H1 (cell line): ENCODE measurements at regions not wholly inside any gene's neighbourhood (a gene's known extent, or its start where the extent isn't known, plus 50 kb on each side); places are given as distances from the start of the nearest gene placed in this dataset.

ENCODE experiments used
- CTCF ChIA-PET: fragments of 300-600 bp; sonication (Branson Sonifier 250); formaldehyde crosslinking; loops from one replicate; lab custom pipeline; 2021; ENCODE audit not compliant: partially characterized antibody; lab: Charles Lee
- POLR2A ChIA-PET: fragments of 300-600 bp; sonication (Branson Sonifier 250); formaldehyde crosslinking; loops from one replicate; lab custom pipeline; 2021; ENCODE audit warnings: inconsistent platforms; ENCODE audit not compliant: partially characterized antibody; lab: Charles Lee
- DNase-seq, 2 experiments: peaks; one replicate each; pipeline versions ENCODE4 v3.0.0 to v3.0.0-alpha.2; 2010 to 2022; ENCODE audit warnings: low spot score in 2 of 2, low read depth in 1 of 2, mixed read lengths in 1 of 2
- FAIRE-seq: peaks from 2 replicates; lab custom pipeline; 2011; peaks lifted over from hg19 to GRCh38; lab: Jason Lieb, UNC
- H2AFZ ChIP-seq: 2 replicates; pipeline ENCODE4 v1.8.1; 2012; ENCODE audit warnings: low read length, inconsistent platforms
- H2AK5ac ChIP-seq: 2 replicates; pipeline ENCODE4 v1.6.1; 2013; ENCODE audit warnings: low read depth, low read length
- H2BK120ac ChIP-seq: replicated peaks from 2 replicates; pipeline ENCODE3; 2013; ENCODE audit warnings: low read depth, low read length, inconsistent platforms
- H2BK12ac ChIP-seq: 2 replicates; pipeline ENCODE4 v1.6.1; 2013; ENCODE audit warnings: low read depth, low read length
- H2BK15ac ChIP-seq: 2 replicates; pipeline ENCODE4 v1.6.1; 2013; ENCODE audit warnings: low read length
- H2BK20ac ChIP-seq: 2 replicates; pipeline ENCODE4 v1.6.1; 2013; ENCODE audit warnings: low read length
- H2BK5ac ChIP-seq: 2 replicates; pipeline ENCODE4 v1.6.1; 2013; ENCODE audit warnings: low read depth, low read length
- H3K14ac ChIP-seq: 2 replicates; pipeline ENCODE4 v1.6.1; 2013; ENCODE audit warnings: inconsistent platforms; ENCODE audit not compliant: insufficient read length
- H3K18ac ChIP-seq: 2 replicates; pipeline ENCODE4 v1.6.1; 2013; ENCODE audit warnings: low read length; ENCODE audit errors: extremely low read depth
- H3K23ac ChIP-seq: 2 replicates; pipeline ENCODE4 v1.6.1; 2013; ENCODE audit warnings: inconsistent platforms; ENCODE audit not compliant: insufficient read length
- H3K23me2 ChIP-seq: 2 replicates; pipeline ENCODE4 v1.6.1; 2013; ENCODE audit warnings: low read depth, low read length
- H3K27ac ChIP-seq: 2 replicates; pipeline ENCODE4 v1.6.1; 2011; ENCODE audit warnings: low read depth, low read length, inconsistent platforms
- H3K27me3 ChIP-seq, 4 experiments: replicated peaks in 1 of 4; 1 replicate in 1 of 4; 2 replicates in 3 of 4; pipeline versions ENCODE4 v1.6.1 to v1.8.1; 2011 to 2013; ENCODE audit warnings: low read length in 3 of 4, mild to moderate bottlenecking in 3 of 4, inconsistent platforms in 2 of 4, mixed read lengths in 2 of 4, moderate library complexity in 1 of 4; ENCODE audit not compliant: control insufficient read depth in 3 of 4, insufficient read depth in 3 of 4; ENCODE audit errors: extremely low read depth in 1 of 4
- H3K36me3 ChIP-seq, 4 experiments: 2 replicates each; pipeline versions ENCODE4 v1.6.1 to v1.8.1; 2011 to 2013; ENCODE audit warnings: mild to moderate bottlenecking in 4 of 4, low read length in 3 of 4, moderate library complexity in 2 of 4, control low read depth in 1 of 4, inconsistent platforms in 1 of 4; ENCODE audit not compliant: insufficient read depth in 4 of 4, control insufficient read depth in 2 of 4
- H3K4ac ChIP-seq: replicated peaks from 2 replicates; pipeline ENCODE3; 2013; ENCODE audit warnings: low read length, low read depth, mixed read lengths, inconsistent platforms; ENCODE audit not compliant: insufficient read length
- H3K4me1 ChIP-seq, 4 experiments: replicated peaks in 1 of 4; 1 replicate in 1 of 4; 2 replicates in 3 of 4; pipeline versions ENCODE4 v1.6.1 to v1.8.1; 2011 to 2013; ENCODE audit warnings: low read length in 3 of 4, inconsistent platforms in 2 of 4, mixed read lengths in 1 of 4; ENCODE audit not compliant: insufficient read depth in 4 of 4, control insufficient read depth in 3 of 4
- H3K4me2 ChIP-seq, 2 experiments: 2 replicates each; pipeline versions ENCODE4 v1.6.1 to v1.8.1; 2011 to 2013; ENCODE audit warnings: low read depth in 2 of 2, low read length in 2 of 2, control low read depth in 1 of 2, inconsistent platforms in 1 of 2, mild to moderate bottlenecking in 1 of 2; ENCODE audit not compliant: insufficient read depth in 1 of 2
- H3K4me3 ChIP-seq, 4 experiments: fragments of 200-600, 300-600 bp in 1 of 4; sonication (generic), shearing (Covaris generic), sonication (Bioruptor Twin) in 1 of 4; 2 replicates each; pipeline versions ENCODE4 v1.5.1 to v1.8.1; 2011 to 2016; ENCODE audit warnings: low read length in 4 of 4, low read depth in 3 of 4, control low read depth in 2 of 4, inconsistent platforms in 2 of 4, mild to moderate bottlenecking in 2 of 4, mixed read lengths in 1 of 4, moderate library complexity in 1 of 4; ENCODE audit not compliant: insufficient read depth in 2 of 4; ENCODE audit errors: extremely low read depth in 1 of 4
- H3K56ac ChIP-seq: replicated peaks from 2 replicates; pipeline ENCODE3; 2013; ENCODE audit warnings: low read depth, mild to moderate bottlenecking, mixed read lengths, low read length, inconsistent platforms; ENCODE audit not compliant: insufficient read length
- H3K79me1 ChIP-seq: 2 replicates; pipeline ENCODE4 v1.6.1; 2013; ENCODE audit warnings: low read depth, low read length, control low read depth
- H3K79me2 ChIP-seq, 2 experiments: 2 replicates each; pipeline versions ENCODE4 v1.6.1 to v1.8.1; 2012 to 2013; ENCODE audit warnings: low read length in 2 of 2, mild to moderate bottlenecking in 2 of 2, inconsistent platforms in 1 of 2; ENCODE audit not compliant: insufficient read depth in 2 of 2, control insufficient read depth in 1 of 2
- H3K9ac ChIP-seq, 4 experiments: replicated peaks in 1 of 4; 1 replicate in 1 of 4; 2 replicates in 3 of 4; pipeline versions ENCODE4 v1.6.1 to v1.8.1; 2011 to 2013; ENCODE audit warnings: low read depth in 3 of 4, low read length in 3 of 4, control low read depth in 2 of 4, mild to moderate bottlenecking in 2 of 4, moderate library complexity in 2 of 4, inconsistent platforms in 1 of 4; ENCODE audit errors: extremely low read depth in 1 of 4
- H3K9me3 ChIP-seq, 2 experiments: 2 replicates each; pipeline versions ENCODE4 v1.6.1 to v1.8.1; 2012 to 2013; ENCODE audit warnings: mild to moderate bottlenecking in 2 of 2, moderate library complexity in 2 of 2, control low read depth in 1 of 2, inconsistent platforms in 1 of 2, low read depth in 1 of 2, low read length in 1 of 2, mixed read lengths in 1 of 2; ENCODE audit not compliant: insufficient read depth in 2 of 2
- H4K20me1 ChIP-seq, 2 experiments: replicated peaks in 1 of 2; 2 replicates each; pipeline versions ENCODE3 to v1.8.1; 2011 to 2013; ENCODE audit warnings: inconsistent platforms in 2 of 2, low read length in 2 of 2, mild to moderate bottlenecking in 1 of 2; ENCODE audit not compliant: insufficient read depth in 2 of 2, control insufficient read depth in 1 of 2
- H4K5ac ChIP-seq: 2 replicates; pipeline ENCODE4 v1.6.1; 2013; ENCODE audit warnings: low read length, low read depth, mixed read lengths, inconsistent platforms; ENCODE audit not compliant: insufficient read length
- H4K8ac ChIP-seq: 2 replicates; pipeline ENCODE4 v1.8.0; 2013; ENCODE audit warnings: mild to moderate bottlenecking, moderate library complexity, low read length, inconsistent platforms; ENCODE audit not compliant: insufficient read depth; ENCODE audit errors: extremely low read depth
- H4K91ac ChIP-seq: replicated peaks from 2 replicates; pipeline ENCODE3; 2013; ENCODE audit warnings: low read length, mixed read lengths, inconsistent platforms; ENCODE audit not compliant: insufficient read length
- BACH1 ChIP-seq: IDR thresholded peaks from 2 replicates; pipeline ENCODE4 v1.6.1; 2012; ENCODE audit warnings: low read length, improper control_type of control experiment
- CBX5 ChIP-seq: fragments of 300-800, 300-1000 bp; sonication (generic); IDR thresholded peaks from 2 replicates; pipeline ENCODE4 v1.7.1; 2016; ENCODE audit warnings: antibody characterized with exemption, low read length, low read depth
- KDM1A ChIP-seq: fragments of 200-600, 300-600 bp; sonication (generic); IDR thresholded peaks from 2 replicates; pipeline ENCODE4 v1.7.1; 2016; ENCODE audit warnings: mild to moderate bottlenecking, low read length, borderline replicate concordance
- RBBP5 ChIP-seq: IDR thresholded peaks from 2 replicates; pipeline ENCODE4 v1.7.1; 2012; ENCODE audit warnings: low read depth, mild to moderate bottlenecking, inconsistent platforms, low read length, moderate library complexity, borderline replicate concordance
- SUZ12 ChIP-seq: fragments of 200-600 bp; sonication (generic); IDR thresholded peaks from 2 replicates; pipeline ENCODE4 v1.6.1; 2012; ENCODE audit warnings: mild to moderate bottlenecking, inconsistent platforms, low read length, moderate library complexity, mixed read lengths
- ZNF274 ChIP-seq: IDR thresholded peaks from 2 replicates; pipeline ENCODE4 v1.7.0; 2012; ENCODE audit warnings: low read length, borderline replicate concordance; ENCODE audit errors: extremely low read depth
- WGBS, 2 experiments: shearing (Covaris generic) in 1 of 2; methylation state at CpG; one replicate each; pipeline versions ENCODE4 v1.1.6 to v1.1.7; 2013 to 2015; ENCODE audit warnings: low lambda C conversion rate in 2 of 2, mixed read lengths in 2 of 2, inconsistent platforms in 1 of 2, low coverage in 1 of 2, missing lambda C conversion rate in 1 of 2; ENCODE audit not compliant: insufficient replicate concordance in 2 of 2, insufficient coverage in 1 of 2, insufficient read length in 1 of 2; ENCODE audit errors: extremely low coverage in 1 of 2, missing lambda C conversion rate in 1 of 2; 5-methylcytosine and 5-hydroxymethylcytosine counted together

DNA sequence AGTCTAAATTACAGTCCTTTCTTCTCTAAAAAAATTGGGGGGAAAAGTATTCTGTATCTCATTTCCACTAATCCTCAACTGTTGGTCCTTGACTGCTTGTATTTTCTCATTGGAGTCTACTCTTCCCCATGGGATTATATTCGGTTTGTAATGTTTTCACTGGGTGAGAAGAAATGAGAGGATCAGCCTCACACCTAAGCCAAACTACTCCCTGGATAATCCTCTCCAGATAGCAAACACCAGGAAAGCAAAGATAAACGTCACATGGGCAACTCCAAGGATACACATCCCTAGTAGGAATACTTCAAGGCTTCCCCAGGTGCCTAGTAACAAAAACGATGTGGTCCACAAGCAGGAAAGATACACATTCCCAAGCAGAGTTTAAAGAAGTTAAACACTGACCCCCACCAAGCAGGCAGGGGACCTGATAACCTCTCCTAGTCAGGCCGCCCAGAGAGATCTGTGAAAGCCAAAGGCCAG, 53.9 kb upstream of the SOX4 start:
- Histone ChIP-seq H2BK15ac (no peak overlapping the region), H2BK5ac (no peak overlapping the region), H3K23me2 (no peaks in the 10 kb centered on the region), H3K9ac (no peak overlapping the region), H3K79me1 (no peaks in the 10 kb centered on the region), H3K4me3 (no peak overlapping the region), H3K9me3 (no peaks in the 10 kb centered on the region; a peak in 1 of 4 replicates), H3K14ac (no peak overlapping the region), H2AFZ (no peak overlapping the region), H4K5ac (no peak overlapping the region), H3K79me2 (no peaks in the 10 kb centered on the region), H2BK120ac (no peak overlapping the region), H3K4me1 (no peaks in the 10 kb centered on the region; a peak in 1 of 7 replicates), H3K4me2 (no peak overlapping the region), H3K27ac (no peak overlapping the region), H4K20me1 (no peaks in the 10 kb centered on the region), H3K18ac (no peak overlapping the region), H2AK5ac (no peak overlapping the region), H3K4ac (no peak overlapping the region), H4K91ac (no peak overlapping the region), H2BK20ac (no peak overlapping the region), H3K56ac (no peak overlapping the region), H3K23ac (no peak overlapping the region), H2BK12ac (no peak overlapping the region), H3K27me3 (no peaks in the 10 kb centered on the region), H4K8ac (no peak overlapping the region), H3K36me3 (no peaks in the 10 kb centered on the region)
- WGBS, 2 experiments = 68% methylated on average over 4 of the region's 4 CpGs; no CpG with 5 or more reads in 1 of the 2 experiments
- ChIA-PET CTCF (interaction anchor here (1.1 kb wide), 1 partner anchor 35 kb away, joined by 3 read pairs; no protein-coding TSS in a partner anchor), POLR2A (no interaction called here)
- TF ChIP-seq KDM1A = no peak
- TF ChIP-seq CBX5 = no peak
- no peak for TF ChIP-seq RBBP5
- no peak for TF ChIP-seq ZNF274
- no peak for TF ChIP-seq BACH1
- no peak for TF ChIP-seq SUZ12
- DNase-seq (no peak), FAIRE-seq (no peak)
